GM19455 (cell line): ENCODE measurements at regions not wholly inside any gene's neighbourhood (a gene's known extent, or its start where the extent isn't known, plus 50 kb on each side); places are given as distances from the start of the nearest gene placed in this dataset.

Experiments used
- ATAC-seq: cut with Tn5 transposase; IDR thresholded peaks from one replicate; pipeline ENCODE4 v1.9.1; 2021; ENCODE audit not compliant: unreplicated experiment

- ATAC-seq = no peak
Observed at GRCh38 chr4:133891011-133891410, 310.6 kb downstream of the PABPC4L start.

- no peak for ATAC-seq
Observed at GRCh38 chr4:133887723-133888122, 313.9 kb downstream of the PABPC4L start.

GRCh38 chr4:133869486-133869885 lies 332.1 kb downstream of the PABPC4L start:
- no peak for ATAC-seq

- ATAC-seq = no peak
Observed at GRCh38 chr4:133868856-133869255, 332.7 kb downstream of the PABPC4L start.

- no peak for ATAC-seq
Observed at GRCh38 chr4:133866328-133866699, 335.3 kb downstream of the PABPC4L start.

GRCh38 chr4:133865612-133866327 lies 335.8 kb downstream of the PABPC4L start:
- no peak for ATAC-seq

- no peak for ATAC-seq
Observed at GRCh38 chr4:133863153-133863552, 338.4 kb downstream of the PABPC4L start.

- no peak for ATAC-seq
Observed at GRCh38 chr4:133856731-133857355, 344.7 kb downstream of the PABPC4L start.

GRCh38 chr4:133855001-133855400 lies 346.6 kb downstream of the PABPC4L start:
- no peak for ATAC-seq

GRCh38 chr4:133839326-133839725 lies 362.3 kb downstream of the PABPC4L start:
- no peak for ATAC-seq

- no peak for ATAC-seq
Observed at GRCh38 chr4:133823177-133823576, 378.4 kb downstream of the PABPC4L start.

GRCh38 chr4:133812954-133813353 lies 388.6 kb downstream of the PABPC4L start:
- no peak for ATAC-seq

GRCh38 chr4:133812236-133812635 lies 389.4 kb downstream of the PABPC4L start:
- ATAC-seq = no peak

- no peak for ATAC-seq
Observed at GRCh38 chr4:133808151-133808550, 393.4 kb downstream of the PABPC4L start.

GRCh38 chr4:133803341-133803740 lies 398.2 kb downstream of the PABPC4L start:
- ATAC-seq = no peak

- ATAC-seq = no peak
Observed at GRCh38 chr4:133802359-133803140, 399.0 kb downstream of the PABPC4L start.

GRCh38 chr4:133801883-133802282 lies 399.7 kb downstream of the PABPC4L start:
- no peak for ATAC-seq

GRCh38 chr4:133800966-133801365 lies 400.6 kb downstream of the PABPC4L start:
- ATAC-seq = no peak

- no peak for ATAC-seq
Observed at GRCh38 chr4:133799717-133800315, 401.8 kb downstream of the PABPC4L start.

- ATAC-seq = no peak
Observed at GRCh38 chr4:133777661-133778060, 423.9 kb downstream of the PABPC4L start.

- ATAC-seq = no peak
Observed at GRCh38 chr4:133776961-133777360, 424.6 kb downstream of the PABPC4L start.

- no peak for ATAC-seq
Observed at GRCh38 chr4:133776503-133776902, 425.1 kb downstream of the PABPC4L start.
